HG02798 (cell line): ENCODE measurements at regions not wholly inside any gene's neighbourhood (a gene's known extent, or its start where the extent isn't known, plus 50 kb on each side); places are given as distances from the start of the nearest gene placed in this dataset.

Source experiments
- ATAC-seq: cut with Tn5 transposase; IDR thresholded peaks from one replicate; pipeline ENCODE4 v1.9.1; 2021; ENCODE audit warnings: mild to moderate bottlenecking; ENCODE audit not compliant: unreplicated experiment, poor library complexity

- ATAC-seq: no peak
Observed at GRCh38 chr18:75581336-75582131, 154.0 kb upstream of the SMIM21 start.

- no peak for ATAC-seq
Observed at GRCh38 chr18:75574187-75574586, 146.7 kb upstream of the SMIM21 start.

GRCh38 chr18:75563150-75563549 is 135.6 kb upstream of the SMIM21 start:
- ATAC-seq: no peak

- ATAC-seq: no peak
Observed at GRCh38 chr18:75562216-75562615, 134.7 kb upstream of the SMIM21 start.

- no peak for ATAC-seq
Observed at GRCh38 chr18:75558790-75559189, 131.3 kb upstream of the SMIM21 start.

- no peak for ATAC-seq
Observed at GRCh38 chr18:75556841-75557240, 129.3 kb upstream of the SMIM21 start.

- no peak for ATAC-seq
Observed at GRCh38 chr18:75554644-75555185, 127.2 kb upstream of the SMIM21 start.

- no peak for ATAC-seq
Observed at GRCh38 chr18:75554176-75554575, 126.7 kb upstream of the SMIM21 start.

- ATAC-seq: no peak
Observed at GRCh38 chr18:75553021-75553420, 125.5 kb upstream of the SMIM21 start.

GRCh38 chr18:75551071-75551470 is 123.6 kb upstream of the SMIM21 start:
- no peak for ATAC-seq

GRCh38 chr18:75548353-75548905 is 120.9 kb upstream of the SMIM21 start:
- no peak for ATAC-seq

- ATAC-seq: no peak
Observed at GRCh38 chr18:75546964-75547363, 119.5 kb upstream of the SMIM21 start.

GRCh38 chr18:75545189-75545588 is 117.7 kb upstream of the SMIM21 start:
- ATAC-seq: no peak

- ATAC-seq: no peak
Observed at GRCh38 chr18:75544496-75544895, 117.0 kb upstream of the SMIM21 start.

- no peak for ATAC-seq
Observed at GRCh38 chr18:75544051-75544481, 116.6 kb upstream of the SMIM21 start.

GRCh38 chr18:75538727-75539126 is 111.2 kb upstream of the SMIM21 start:
- ATAC-seq: no peak

GRCh38 chr18:75533950-75534349 is 106.4 kb upstream of the SMIM21 start:
- ATAC-seq: no peak

- no peak for ATAC-seq
Observed at GRCh38 chr18:75533209-75533608, 105.7 kb upstream of the SMIM21 start.

- ATAC-seq: no peak
Observed at GRCh38 chr18:75531851-75532459, 104.5 kb upstream of the SMIM21 start.

- no peak for ATAC-seq
Observed at GRCh38 chr18:75531212-75531850, 103.8 kb upstream of the SMIM21 start.
